ENCODE measurements at regions not wholly inside any gene's neighbourhood (a gene's known extent, or its start where the extent isn't known, plus 50 kb on each side); places are given as distances from the start of the nearest gene placed in this dataset.
"Not testable (repeated sequence)": the region's sequence is repeated elsewhere in the genome, so short reads cannot be mapped to it uniquely, and the experiment has no call there.

- no peak for DNase-seq
Observed at GRCh38 chr17:20916383-20916782, 126.4 kb downstream of the USP22 start.

DNA sequence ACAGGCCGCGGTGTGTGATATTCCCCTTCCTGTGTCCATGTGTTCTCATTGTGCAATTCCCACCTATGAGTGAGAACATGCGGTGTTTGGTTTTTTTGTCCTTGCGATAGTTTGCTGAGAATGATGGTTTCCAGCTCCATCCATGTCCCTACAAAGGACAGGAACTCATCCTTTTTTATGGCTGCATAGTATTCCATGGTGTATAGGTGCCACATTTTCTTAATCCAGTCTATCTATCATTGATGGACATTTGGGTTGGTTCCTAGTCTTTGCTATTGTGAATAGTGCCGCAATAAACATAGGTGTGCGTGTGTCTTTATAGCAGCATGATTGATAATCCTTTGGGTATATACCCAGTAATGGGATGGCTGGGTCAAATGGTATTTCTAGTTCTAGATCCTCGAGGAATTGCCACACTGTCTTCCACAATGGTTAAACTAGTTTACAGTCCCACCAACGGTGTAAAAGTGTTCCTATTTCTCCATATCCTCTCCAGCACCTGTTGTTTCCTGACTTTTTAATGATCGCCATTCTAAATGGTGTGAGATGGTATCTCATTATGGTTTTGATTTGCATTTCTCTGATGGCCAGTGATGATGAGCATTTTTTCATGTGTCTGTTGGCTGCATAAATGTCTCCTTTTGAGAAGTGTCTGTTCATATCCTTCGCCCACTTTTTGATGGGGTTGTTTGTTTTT is 125.1 kb downstream of the USP22 start:
- DNase-seq, result not testable (repeated sequence)

GRCh38 chr17:20920095-20920814 is 122.6 kb downstream of the USP22 start:
- no peak for DNase-seq

DNA sequence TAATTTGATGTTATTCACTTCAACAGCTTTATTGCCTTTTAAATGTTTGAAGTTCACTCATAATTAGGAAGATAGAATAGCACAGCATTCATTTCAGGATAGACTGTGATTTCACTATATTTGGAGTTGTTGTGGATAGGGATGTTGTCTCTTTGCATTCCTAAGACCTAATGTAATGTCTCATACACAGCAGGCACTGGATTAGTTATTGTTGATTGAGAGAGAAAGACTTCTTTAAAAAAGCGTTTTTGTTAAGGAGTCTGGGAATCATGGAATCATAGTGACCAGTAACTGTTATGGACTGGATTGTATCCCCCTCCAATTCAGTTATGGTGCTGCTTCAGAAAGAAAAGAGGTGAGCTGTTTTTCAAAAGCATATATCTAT is 122.0 kb downstream of the USP22 start:
- no peak for DNase-seq

DNA sequence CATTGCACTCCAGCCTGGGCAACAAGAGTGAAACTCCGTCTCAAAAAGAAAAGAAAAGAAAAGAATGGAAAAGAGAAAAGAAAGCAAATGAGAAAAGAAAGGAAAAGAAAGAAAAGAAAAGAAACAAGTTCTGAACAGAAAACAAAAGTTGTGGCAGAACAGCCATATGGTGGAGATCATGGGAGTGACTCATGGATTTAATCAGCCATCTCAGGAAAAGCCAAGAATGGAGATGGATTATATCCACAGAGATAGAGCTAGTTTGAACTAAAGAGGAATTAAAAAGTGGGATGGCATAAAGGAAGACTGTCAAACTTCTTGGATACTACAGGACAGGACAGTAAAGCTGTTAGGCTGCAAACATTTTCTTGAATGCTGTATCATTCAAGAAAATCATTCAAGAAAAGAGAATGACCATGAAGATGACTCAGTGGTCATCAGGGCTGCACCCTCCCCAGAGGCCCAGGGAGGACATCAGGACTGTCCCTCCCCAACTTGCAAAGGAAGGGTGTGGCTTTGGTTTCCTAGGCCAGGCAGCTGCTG is 120.6 kb downstream of the USP22 start:
- no peak for DNase-seq

DNA sequence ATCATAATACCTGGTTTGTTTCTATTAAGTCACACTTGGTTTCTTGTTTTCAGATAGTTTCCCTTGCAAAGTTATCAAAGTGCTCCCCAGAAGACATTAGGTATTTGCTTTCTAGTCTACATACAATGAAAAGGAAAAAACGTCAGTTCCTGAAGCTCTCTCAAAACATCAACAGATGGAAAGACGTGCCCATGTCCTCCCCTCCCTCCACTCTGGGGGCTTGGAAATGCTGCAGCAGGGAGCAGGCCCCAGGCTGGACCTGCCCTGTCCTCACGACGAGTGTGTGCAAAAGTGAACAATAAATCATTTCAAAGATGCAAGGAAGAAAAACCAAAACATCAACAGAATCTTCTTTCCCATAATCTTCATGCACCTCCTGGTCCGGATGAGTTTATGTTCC is 118.5 kb downstream of the USP22 start:
- DNase-seq, result no peak

DNA sequence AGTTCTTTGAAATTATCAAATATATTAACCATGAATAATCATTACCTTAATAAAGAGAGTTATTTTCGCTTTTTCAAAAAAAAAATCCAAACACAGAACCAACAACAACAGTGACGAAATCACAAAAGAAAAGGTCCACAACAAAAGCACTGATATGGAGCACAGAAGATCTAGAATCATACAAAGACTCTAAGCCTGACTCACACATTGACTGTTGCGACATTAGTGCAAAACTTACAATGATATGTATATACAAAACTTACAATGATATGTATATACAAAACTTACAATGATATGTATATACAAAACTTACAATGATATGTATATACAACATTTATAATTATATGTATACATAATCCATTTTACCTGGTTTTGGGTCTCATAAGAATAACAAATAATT is 117.7 kb downstream of the USP22 start:
- DNase-seq, result no peak

GRCh38 chr17:20925954-20926353 is 116.9 kb downstream of the USP22 start:
- DNase-seq, result no peak

DNA sequence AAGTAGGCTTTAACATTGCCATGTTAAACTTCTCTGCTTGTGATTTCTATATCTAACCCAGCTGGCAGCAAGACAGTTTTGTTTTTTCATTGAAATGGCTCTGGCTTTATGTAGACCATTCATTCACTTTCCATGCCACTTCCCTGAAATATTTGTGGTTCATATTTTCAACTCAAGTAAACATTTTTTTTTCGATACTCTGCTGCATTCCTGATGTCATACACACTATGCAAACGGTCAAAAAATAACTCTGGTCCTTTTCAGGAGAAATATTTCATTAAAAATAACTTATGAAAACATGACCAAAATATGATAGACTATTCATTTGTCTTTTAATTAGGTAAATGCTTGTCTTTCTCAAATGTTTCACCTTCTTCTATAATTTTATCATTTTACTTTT is 116.3 kb downstream of the USP22 start:
- DNase-seq, result no peak

- no peak for DNase-seq
Observed at GRCh38 chr17:20927308-20927977, 115.4 kb downstream of the USP22 start.

DNA sequence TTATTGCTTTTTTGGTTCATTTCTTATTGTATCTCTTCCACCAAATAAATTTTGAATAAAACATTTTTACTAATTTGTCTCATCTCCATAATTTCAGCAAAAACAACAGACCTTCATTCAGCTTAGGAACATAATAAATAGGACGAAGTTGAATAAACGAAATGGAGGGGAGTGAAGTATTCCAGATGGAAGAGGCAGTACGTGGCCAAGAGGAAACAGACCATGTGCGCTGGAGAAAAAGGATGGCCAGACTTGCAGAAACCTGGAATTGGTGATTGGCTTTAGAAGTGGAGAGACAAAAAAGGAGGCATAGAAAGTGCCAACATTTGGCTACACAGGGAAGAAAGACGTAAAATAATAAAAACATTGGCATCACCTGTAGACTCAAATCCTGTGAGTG is 113.5 kb downstream of the USP22 start:
- DNase-seq, result no peak

DNA sequence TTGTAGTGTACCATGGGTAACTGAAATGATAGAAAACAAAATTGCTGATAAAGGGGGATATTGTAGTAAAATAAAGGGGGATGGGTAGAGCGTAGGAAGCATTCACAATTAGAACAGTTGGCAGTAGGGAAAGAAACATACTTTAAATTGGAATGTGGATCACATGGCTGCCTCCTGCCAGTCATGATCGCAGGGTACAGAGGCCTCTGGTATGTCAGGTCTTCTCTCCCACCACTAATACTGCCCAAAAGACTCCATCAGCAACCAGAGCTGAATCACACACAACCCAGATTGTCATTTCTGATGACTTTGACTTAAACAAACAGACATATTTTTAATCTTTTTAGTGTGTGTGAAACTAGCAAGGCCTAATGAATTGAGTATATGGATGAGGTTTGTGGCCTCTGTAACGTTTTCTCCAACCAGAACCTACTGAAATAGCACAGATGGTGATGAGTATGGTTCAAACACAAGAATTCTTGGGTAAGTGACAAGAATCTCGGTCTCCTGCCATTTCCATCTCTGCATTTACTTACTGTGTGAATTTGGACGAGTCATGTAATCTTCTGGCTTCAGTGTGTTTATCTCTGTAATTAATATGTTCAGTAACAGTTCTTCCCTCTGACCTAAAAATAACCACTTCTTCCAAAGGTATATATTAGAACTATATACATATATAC is 112.6 kb downstream of the USP22 start:
- DNase-seq, result no peak

DNA sequence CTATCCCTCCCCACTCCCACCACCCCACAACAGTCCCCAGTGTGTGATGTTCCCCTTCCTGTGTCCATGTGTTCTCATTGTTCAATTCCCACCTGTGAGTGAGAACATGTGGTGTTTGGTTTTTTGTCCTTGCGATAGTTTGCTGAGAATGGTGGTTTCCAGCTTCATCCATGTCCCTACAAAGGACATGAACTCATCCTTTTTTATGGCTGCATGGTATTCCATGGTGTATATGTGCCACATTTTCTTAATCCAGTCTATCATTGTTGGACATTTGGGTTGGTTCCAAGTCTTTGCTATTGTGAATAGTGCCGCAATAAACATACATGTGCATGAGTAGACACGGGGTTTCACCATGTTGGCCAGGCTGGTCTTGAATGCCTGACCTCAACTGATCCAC is 109.8 kb downstream of the USP22 start:
- DNase-seq, result not testable (repeated sequence)

DNA sequence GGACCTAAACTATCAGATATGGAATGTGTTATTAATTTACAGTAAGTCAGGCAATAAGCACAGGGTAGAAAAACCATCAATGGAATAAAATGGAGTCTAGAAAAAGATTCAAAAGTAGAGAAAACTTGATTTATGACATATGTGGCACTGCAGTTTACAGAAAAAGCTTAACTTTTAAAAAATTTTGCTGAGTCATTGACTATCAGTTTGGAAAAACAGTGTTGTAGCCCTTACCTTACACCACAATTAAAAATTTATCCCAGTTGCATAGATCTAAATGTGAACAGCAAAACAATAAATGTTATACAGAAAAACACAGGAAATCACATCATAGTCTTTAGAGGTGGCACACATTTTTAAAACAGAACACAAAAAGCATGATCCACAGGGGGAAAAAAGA is 108.5 kb downstream of the USP22 start:
- DNase-seq, result no peak

DNA sequence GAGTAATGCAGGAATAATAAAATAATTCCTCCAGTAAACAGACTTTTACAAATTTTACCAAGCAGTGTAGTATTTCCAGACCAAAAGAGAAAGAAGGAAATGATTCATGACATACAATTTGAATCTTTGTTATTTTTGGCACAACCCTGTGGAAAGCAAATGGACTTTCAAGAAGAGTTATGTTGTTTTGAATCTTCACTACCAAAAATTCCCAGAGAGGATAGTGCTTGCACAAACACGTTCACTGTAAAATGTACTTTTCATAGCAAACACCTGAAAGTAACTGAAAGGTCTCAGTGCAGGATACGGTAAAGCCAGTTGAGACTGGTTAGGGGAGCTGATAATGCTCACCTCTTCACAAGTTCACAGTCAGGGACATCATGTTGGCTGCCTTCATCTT is 107.1 kb downstream of the USP22 start:
- no peak for DNase-seq

GRCh38 chr17:20938244-20938643 is 104.6 kb downstream of the USP22 start:
- DNase-seq, result no peak

DNA sequence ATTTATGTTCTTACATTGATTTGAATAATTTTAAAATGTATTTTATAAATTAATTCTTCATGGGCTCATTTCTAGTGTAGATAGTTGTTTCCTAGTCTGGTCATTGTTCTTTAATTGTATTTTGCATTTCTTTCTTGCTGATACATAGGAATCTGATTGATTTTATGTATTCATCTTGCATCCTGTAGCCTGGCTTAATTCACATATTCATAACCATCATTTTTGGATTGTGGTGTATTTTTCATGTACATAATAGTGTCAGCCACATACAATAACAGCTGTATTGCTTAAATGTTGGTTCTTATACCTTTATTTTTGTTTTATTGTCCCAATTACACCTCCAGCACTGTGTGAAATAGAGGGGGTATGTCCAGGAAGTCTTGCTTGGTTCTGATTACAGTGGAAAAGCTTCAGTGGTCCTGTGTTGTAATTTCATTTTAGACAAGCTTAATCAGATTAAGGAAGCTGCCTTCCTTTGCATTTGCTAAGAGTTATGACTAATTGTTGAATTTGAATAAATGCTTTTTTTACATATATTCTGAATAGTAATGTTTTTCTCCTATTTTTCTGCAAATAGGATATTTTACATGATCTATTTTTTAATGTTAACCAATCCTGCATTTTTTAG is 103.7 kb downstream of the USP22 start:
- DNase-seq, result no peak

DNA sequence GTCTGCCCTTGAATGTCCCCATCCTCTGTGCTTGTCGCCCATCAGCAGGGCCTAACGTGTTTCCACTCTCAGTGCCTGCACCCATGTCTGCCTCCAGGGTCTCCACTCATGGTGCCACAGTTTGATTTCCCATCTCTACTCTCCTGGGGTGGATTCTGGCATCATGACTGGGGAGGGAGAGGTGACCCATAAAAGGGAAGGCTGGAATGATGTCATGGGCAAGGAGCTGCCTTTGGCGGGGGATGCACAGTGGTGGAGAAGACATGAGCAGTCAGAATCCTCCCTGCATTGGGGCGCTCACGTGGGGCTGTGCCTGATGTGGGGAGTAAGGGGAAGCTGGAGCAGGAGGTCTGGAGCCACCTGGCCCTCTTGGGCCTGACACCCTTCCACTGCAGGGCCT is 100.9 kb downstream of the USP22 start:
- no peak for DNase-seq

GRCh38 chr17:20944014-20944865 is 98.6 kb downstream of the USP22 start:
- peak; percentile 3 for DNase-seq

DNA sequence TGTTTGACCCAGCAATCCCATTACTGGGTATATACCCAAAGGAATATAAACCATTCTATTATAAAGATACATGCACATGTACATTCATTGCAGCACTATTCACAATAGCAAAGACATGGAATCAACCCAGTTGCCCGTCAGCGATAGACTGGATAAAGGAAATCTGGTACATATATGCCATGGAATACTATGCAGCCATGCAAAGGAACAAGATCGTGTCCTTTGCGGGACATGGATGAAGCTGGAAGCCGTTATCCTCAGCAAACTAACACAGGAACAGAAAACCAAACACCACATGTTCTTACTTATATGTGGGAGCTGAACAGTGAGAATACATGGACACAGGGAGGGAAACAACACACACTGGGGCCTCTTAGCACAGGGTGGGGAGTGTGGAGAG is 95.1 kb downstream of the USP22 start:
- not testable (repeated sequence) for DNase-seq

- DNase-seq, result no peak
Observed at GRCh38 chr17:20948984-20949777, 93.6 kb downstream of the USP22 start.

Data from stimulated activated CD4-positive, alpha-beta T cell treated with anti-CD3 and anti-CD28 coated beads, Interleukin-12 subunit alpha, Interleukin-12 subunit beta, amount 100 ng/mL, for 4 hours (primary cell).